Esophagus squamous epithelium (tissue), 5 donors: ENCODE measurements at regions not wholly inside any gene's neighbourhood (a gene's known extent, or its start where the extent isn't known, plus 50 kb on each side); places are given as distances from the start of the nearest gene placed in this dataset.

ENCODE experiments used
- DNase-seq: peaks from one replicate; lab custom pipeline; 2025; lab: John Stamatoyannopoulos, UW
- H3K27ac ChIP-seq, 4 donors: fragments of 200-600 bp; sonication (generic); one replicate each; pipeline ENCODE4 v1.5.1; 2016 to 2019; ENCODE audit warnings: mild to moderate bottlenecking in 1 of 4
- H3K27me3 ChIP-seq, 4 donors: fragments of 200-600 bp; sonication (generic); 1 replicate in 3 of 4; 2 replicates in 1 of 4; pipeline versions ENCODE4 v1.5.1 to v1.6.0; 2017 to 2021; ENCODE audit warnings: antibody characterized with exemption in 1 of 4
- H3K36me3 ChIP-seq, 3 donors: fragments of 200-600 bp; sonication (generic); one replicate each; pipeline ENCODE4 v1.5.1; 2016 to 2019
- H3K4me1 ChIP-seq, 3 donors: fragments of 200-600 bp; sonication (generic); one replicate each; pipeline ENCODE4 v1.5.1; 2017 to 2019
- H3K4me3 ChIP-seq, 4 donors: fragments of 200-600 bp; sonication (generic); 1 replicate in 3 of 4; 2 replicates in 1 of 4; pipeline ENCODE4 v1.5.1; 2016 to 2019; ENCODE audit warnings: mild to moderate bottlenecking in 2 of 4, moderate library complexity in 1 of 4
- H3K9me3 ChIP-seq, 3 donors: fragments of 200-600 bp; sonication (generic); one replicate each; pipeline ENCODE4 v1.5.1; 2016 to 2019
- POLR2A ChIP-seq, 4 donors: fragments of 450-650 bp; IDR thresholded peaks; one replicate each; pipeline ENCODE4 v1.6.1; 2017; ENCODE audit warnings: antibody characterized with exemption in 4 of 4, mild to moderate bottlenecking in 4 of 4, moderate library complexity in 3 of 4
- WGBS, 2 donors: methylation state at CpG; one replicate each; pipeline ENCODE4 v1.1.5; 2018; 5-methylcytosine and 5-hydroxymethylcytosine counted together
- intact Hi-C: fragments of 100-400 bp; cut with DNase I; formaldehyde crosslinking; loops from one replicate; pipeline ENCODE4 v1.15.0; 2022
- TF ChIP-seq, protein P1 (sequence below), 6 experiments: fragments of 450-650 bp in 4 of 6; fragments of 200-600 bp in 2 of 6; sonication (generic) in 2 of 6; IDR thresholded peaks; one replicate each; pipeline ENCODE4 v1.5.1; 2016 to 2019; ENCODE audit warnings: antibody characterized with exemption in 6 of 6, mild to moderate bottlenecking in 4 of 6, moderate library complexity in 4 of 6
- donor health status: DM: yes; HTN: yes; CAD: no.

DNA sequence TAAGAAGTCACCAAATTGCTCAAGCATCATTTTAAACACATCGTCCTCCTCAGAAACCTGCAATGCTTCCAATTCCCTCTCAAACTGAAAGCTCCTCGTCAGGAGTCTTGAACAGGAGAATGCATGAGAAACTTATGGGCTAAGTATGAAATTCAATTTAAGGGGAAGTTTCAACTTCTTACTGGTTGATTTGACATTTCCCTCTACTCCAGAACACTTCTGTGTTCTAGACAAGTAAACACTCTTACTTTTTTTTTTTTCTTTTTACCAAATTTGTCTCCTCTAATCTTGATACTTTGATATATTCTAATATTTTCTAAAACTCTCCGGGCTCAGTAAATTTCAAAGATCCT, 181.7 kb downstream of the RSL24D1 start:
- intact Hi-C loops = no loop called here
- Histone ChIP-seq H3K9me3 (peaks cover 0 to 7% (median 0%) of the 10 kb centered on the region in 3 donors), H3K4me3 (no peak overlapping the region), H3K36me3 (no peaks in the 10 kb centered on the region), H3K4me1 (no peaks in the 10 kb centered on the region), H3K27me3 (no peaks in the 10 kb centered on the region), H3K27ac (no peak overlapping the region)
- no peak for TF ChIP-seq POLR2A (IDR thresholded peaks at IDR 0.05)
- TF ChIP-seq, protein P1, sequence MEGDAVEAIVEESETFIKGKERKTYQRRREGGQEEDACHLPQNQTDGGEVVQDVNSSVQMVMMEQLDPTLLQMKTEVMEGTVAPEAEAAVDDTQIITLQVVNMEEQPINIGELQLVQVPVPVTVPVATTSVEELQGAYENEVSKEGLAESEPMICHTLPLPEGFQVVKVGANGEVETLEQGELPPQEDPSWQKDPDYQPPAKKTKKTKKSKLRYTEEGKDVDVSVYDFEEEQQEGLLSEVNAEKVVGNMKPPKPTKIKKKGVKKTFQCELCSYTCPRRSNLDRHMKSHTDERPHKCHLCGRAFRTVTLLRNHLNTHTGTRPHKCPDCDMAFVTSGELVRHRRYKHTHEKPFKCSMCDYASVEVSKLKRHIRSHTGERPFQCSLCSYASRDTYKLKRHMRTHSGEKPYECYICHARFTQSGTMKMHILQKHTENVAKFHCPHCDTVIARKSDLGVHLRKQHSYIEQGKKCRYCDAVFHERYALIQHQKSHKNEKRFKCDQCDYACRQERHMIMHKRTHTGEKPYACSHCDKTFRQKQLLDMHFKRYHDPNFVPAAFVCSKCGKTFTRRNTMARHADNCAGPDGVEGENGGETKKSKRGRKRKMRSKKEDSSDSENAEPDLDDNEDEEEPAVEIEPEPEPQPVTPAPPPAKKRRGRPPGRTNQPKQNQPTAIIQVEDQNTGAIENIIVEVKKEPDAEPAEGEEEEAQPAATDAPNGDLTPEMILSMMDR (IDR thresholded peaks at IDR 0.05) = no peak
- 65 to 73% methylated on average over 3 of the region's 3 CpGs for WGBS, 2 donors
- no peak for DNase-seq

- Histone ChIP-seq H3K9me3 (peaks cover 0 to 7% (median 0%) of the 10 kb centered on the region in 3 donors), H3K27me3 (no peaks in the 10 kb centered on the region), H3K4me3 (no peak overlapping the region), H3K4me1 (no peaks in the 10 kb centered on the region), H3K27ac (no peak overlapping the region), H3K36me3 (no peaks in the 10 kb centered on the region)
- WGBS, 2 donors = 52 to 56% methylated on average over 1 of the region's 1 CpG
- no peak for TF ChIP-seq POLR2A (IDR thresholded peaks at IDR 0.05)
- TF ChIP-seq, protein P1 (IDR thresholded peaks at IDR 0.05) = no peak
- intact Hi-C loops = no loop called here
- DNase-seq = no peak
Measured at GRCh38 chr15:55014391-55015092, 182.2 kb downstream of the RSL24D1 start.

DNA sequence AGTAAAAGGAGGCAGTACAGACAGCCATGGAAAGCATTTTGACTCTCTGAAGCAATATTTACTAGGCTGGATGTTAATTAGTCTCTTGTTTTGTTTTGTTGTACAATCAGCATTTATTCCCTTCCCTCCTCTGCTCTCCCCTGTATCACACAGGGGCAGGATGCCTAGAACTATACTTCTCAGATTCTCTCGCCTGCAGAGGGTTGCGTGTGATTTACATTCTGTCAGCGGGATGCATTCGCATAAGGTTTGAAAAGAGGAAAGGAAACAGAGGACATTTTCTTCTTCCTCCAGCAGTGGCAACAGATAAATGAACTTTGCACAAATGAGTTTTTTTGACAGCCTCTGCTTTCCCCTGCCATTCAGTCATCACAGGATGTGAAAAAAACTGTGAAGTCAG, 188.3 kb downstream of the RSL24D1 start:
- intact Hi-C loops = no loop called here
- no peaks in the 10 kb centered on the region for H3K4me1 ChIP-seq
- DNase-seq = no peak
- no peak overlapping the region for H3K27ac ChIP-seq
- TF ChIP-seq, protein P1 (IDR thresholded peaks at IDR 0.05) = no peak
- TF ChIP-seq POLR2A (IDR thresholded peaks at IDR 0.05) = no peak
- no peaks in the 10 kb centered on the region for H3K36me3 ChIP-seq
- H3K27me3 ChIP-seq = no peaks in the 10 kb centered on the region
- H3K4me3 ChIP-seq = no peak overlapping the region
- WGBS, 2 donors = 51 to 56% methylated on average over 4 of the region's 4 CpGs
- H3K9me3 ChIP-seq = peaks cover 0 to 7% (median 0%) of the 10 kb centered on the region in 3 donors

DNA sequence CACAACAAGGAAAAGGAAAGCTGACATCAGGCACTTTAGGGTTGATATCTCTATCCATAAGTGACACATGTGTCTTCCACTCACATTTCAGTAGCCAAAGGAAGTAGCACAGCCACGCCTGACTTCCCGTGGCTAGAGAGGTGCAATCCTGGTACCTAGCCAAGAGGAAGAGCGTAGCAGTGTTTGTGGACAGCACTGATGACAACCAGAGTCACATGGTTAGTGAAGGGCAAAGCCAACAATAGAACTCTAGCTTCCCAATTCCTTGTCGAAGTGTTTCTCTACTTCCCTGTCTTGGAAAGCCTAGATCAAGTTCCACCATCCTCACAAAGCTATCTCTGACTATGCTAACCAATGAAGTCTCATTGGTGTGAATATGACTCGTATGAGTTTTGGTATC, 189.2 kb downstream of the RSL24D1 start:
- H3K27ac ChIP-seq = no peak overlapping the region
- intact Hi-C loops = no loop called here
- no peak overlapping the region for H3K4me3 ChIP-seq
- 59 to 60% methylated on average over 5 of the region's 5 CpGs for WGBS, 2 donors
- no peak for DNase-seq
- H3K27me3 ChIP-seq = no peaks in the 10 kb centered on the region
- H3K4me1 ChIP-seq = no peaks in the 10 kb centered on the region
- peaks cover 0 to under 1% (median 0%) of the 10 kb centered on the region in 3 donors for H3K9me3 ChIP-seq
- TF ChIP-seq, protein P1 (IDR thresholded peaks at IDR 0.05) = no peak
- no peak for TF ChIP-seq POLR2A (IDR thresholded peaks at IDR 0.05)
- H3K36me3 ChIP-seq = no peaks in the 10 kb centered on the region

DNA sequence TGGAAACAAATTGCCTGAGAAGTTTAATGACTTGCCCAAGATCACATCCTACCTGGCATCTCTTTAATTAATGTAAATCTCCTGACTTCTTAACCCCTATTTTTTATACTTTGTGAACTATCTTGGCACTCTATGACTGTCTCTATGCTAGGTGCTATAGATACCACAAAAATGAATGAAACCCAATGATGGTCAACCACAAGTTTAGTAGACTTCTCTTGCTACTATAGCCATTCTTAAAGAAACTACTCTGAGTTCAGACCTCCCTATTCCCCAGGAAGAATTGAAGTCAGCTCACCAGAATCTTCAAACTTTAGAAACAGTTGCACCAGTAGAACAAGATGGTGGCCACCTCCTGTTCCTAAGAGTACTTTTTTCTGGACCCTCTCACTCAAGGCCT, 191.1 kb downstream of the RSL24D1 start:
- intact Hi-C loops = no loop called here

More for the DNA sequence above, 191.1 kb downstream of the RSL24D1 start:
- no peak for DNase-seq
- Histone ChIP-seq H3K27ac (no peak overlapping the region), H3K4me1 (no peaks in the 10 kb centered on the region), H3K4me3 (no peak overlapping the region), H3K36me3 (no peaks in the 10 kb centered on the region), H3K27me3 (no peaks in the 10 kb centered on the region), H3K9me3 (no peaks in the 10 kb centered on the region)
- TF ChIP-seq POLR2A (IDR thresholded peaks at IDR 0.05) = no peak
- TF ChIP-seq, protein P1 (IDR thresholded peaks at IDR 0.05) = no peak
